COR-L47 (cell line): ENCODE measurements at regions not wholly inside any gene's neighbourhood (a gene's known extent, or its start where the extent isn't known, plus 50 kb on each side); places are given as distances from the start of the nearest gene placed in this dataset.

Experiments used
- DNase-seq: peaks from one replicate; lab custom pipeline; 2025; lab: John Stamatoyannopoulos, UW

DNA sequence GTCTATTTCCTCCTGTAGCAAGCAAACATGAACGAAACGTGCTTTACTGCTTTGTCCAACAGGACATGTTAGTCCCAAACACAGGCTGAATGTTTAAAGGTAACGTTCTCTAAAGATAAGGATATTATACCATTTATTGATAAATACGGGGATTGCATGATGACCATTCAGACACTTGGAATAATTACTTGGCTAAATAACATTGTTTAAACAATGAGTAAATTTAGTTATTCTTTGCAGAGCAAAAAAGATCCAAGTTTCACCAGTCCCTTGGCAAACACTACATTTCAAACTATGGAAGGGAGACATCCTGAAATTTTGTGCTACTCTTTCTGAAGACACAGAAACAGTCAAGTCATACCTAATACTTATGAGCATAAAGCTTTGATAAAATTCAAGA lies 88.0 kb downstream of the ZNF280B start:
- no peak for DNase-seq

DNA sequence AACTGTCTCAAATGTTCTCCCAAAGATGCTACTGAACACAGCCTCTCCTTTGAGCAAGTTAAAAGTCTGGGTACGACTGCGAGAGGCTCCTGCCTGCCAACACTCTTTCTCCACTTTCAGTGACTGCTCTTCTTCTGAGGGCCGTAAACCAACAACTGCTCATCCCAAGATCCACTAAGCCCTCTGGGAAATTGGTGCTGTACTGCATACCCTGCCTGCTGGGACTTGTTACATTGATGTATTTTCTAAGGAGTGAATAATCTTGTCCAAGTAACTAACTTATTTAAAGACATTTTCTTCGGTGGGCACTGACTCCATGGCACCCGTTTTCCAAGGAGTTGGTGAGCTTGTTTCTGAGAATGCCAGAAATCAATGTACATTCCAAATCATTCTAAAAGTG lies 87.2 kb downstream of the ZNF280B start:
- DNase-seq = no peak

DNA sequence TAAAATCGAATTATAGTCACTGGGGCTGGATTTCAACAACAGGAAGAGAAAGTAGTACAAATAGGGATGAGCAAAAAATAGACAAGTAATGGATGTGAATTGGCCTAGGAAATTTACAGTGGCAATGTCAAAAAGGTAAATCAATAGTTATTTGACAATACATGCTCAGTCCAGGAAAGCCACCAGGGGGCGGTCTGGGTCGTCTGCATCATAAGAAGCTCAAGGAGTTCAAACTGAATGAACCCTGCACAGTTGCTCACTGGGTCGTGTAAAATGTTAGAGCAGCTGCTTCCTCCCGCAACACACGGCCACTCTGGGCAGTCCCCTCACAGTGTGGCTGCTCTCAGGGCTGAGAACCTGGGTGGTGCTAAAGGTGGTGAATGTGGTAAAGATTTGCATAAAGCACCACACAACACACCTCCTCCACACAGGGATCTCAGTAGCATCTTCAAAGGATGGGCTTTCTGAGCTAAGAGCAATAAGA lies 85.9 kb downstream of the ZNF280B start:
- DNase-seq = peak; percentile 59

DNA sequence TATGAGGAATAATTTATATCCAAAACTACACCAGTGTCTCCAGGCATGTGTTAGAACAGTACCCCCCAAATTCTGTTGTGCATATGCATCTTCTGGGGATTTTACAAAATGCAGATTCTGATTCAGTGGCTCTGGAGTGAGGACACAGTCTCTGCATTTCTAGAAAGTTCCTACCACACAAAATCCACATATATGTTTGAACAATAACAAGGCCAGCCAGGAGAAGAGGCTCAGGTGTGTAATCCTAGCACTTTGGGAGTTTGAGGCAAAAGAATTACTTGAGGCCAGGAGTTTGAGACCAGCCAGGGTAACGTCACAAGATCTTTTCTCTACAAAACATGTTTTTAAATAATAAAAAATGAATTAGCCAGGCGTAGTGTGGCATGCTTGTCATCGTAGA lies 84.9 kb downstream of the ZNF280B start:
- DNase-seq = no peak

DNA sequence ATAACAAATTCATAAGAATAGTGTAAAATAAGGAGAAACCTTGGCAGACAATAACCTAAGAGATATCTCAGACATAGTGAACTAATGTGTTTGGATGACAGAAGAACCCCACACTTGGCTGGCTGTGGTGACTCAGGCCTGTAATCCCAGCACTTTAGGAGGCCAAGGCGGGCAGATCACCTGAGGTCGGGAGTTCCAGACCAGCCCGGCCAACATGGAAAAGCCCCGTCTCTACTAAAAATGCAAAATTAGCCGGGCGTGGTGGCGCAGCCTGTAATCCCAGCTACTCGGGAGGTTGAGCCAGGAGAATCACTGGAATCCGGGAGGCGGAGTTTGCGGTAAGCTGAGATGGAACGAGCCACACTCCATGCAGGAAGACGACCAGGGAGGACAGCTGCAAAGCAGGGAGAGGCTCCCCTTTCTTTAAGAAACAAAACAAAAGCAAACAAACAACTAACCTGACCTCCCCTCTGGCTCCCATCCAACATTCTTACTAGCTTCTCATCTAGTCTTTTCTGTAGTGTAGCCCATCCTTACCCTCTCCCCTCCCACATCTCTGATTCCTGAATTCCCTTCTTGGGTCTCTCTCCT lies 84.2 kb downstream of the ZNF280B start:
- DNase-seq = peak; percentile 2

DNA sequence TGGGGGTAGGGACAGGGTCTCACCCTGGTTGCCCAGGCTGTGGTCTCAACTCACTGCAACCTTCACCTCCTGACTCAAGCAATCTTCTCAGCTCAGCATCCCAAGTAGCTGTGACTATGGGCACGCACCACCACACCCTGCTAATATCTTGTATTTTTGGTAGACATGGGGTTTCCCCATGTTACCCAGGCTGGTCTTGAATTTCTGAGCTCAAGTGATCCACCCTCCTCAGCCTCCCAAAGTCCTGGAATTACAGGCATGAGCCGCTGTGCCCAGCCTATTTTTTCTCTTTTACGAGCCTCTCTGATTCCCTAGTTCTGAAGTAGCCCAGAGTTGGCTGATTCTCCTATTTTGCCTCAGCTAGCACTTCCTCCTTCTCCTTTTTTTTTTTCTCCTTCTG lies 83.6 kb downstream of the ZNF280B start:
- no peak for DNase-seq

DNA sequence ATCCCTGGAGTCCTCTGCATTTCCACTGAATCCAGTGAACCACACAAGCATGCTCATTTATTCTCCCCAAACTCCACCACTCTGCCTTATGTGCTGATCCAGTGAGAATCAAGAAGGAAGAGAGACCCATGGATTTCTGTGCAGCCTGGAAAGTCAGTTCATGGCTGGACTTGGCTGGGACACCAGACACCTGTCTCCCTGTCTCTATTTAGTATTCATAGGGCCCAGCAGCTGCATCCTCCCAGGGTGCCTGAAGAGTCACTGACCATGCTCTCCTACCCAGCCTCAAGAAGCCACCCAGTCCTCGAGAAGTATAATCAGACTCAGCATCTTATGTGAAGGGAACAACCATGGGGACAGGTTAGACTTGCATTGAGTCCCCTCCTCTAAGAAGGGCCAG lies 83.2 kb downstream of the ZNF280B start:
- DNase-seq = no peak

DNA sequence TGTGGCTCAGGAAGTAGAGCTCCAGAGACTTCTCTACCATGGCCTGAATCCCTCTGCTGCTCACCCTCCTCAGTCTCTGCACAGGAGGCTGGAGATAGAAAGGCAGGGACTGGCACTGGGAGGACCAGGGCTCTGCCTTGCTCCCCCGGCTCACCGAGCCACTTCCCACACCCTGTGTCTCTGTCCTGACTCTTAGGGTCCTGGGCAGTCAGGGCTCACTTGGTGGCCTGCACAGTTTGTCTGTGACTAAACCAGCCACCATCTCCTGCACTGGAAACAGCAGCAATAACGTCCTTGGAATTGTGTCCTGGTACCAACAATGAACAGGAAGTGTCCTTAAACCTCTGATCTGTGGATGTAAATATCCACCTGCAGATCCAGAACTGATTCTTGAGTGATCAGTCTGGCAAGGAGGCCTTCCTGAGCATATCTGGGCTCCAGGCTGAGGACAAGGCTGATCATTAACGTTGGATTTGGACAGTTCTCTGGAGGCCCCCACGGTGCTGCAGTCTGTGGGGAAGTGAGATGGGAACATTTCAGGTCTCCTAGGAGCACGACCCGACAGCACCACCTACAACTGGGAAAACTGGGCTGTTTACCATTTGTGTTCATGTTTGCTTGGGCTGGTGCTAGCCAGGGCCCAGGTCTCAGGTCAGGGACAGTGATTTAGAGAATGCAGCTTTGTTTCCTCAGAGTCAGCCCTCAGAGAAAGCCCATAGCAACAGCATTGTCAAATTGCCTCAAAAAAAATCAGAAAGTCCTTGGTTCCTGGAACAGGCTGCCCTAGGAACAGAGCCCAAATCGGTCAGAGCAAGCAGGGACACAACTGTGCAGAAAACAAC lies 82.5 kb downstream of the ZNF280B start:
- DNase-seq = no peak

DNA sequence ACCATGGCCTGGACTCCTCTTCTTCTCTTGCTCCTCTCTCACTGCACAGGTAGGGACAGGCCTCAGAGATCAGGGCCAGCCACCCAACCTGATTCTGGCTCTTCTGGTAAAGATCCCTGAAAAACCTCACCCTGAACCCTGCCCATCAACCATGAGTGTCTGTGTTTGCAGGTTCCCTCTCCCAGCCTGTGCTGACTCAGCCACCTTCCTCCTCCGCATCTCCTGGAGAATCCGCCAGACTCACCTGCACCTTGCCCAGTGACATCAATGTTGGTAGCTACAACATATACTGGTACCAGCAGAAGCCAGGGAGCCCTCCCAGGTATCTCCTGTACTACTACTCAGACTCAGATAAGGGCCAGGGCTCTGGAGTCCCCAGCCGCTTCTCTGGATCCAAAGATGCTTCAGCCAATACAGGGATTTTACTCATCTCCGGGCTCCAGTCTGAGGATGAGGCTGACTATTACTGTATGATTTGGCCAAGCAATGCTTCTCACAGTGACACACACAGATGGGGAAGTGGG lies 80.9 kb downstream of the ZNF280B start:
- no peak for DNase-seq

DNA sequence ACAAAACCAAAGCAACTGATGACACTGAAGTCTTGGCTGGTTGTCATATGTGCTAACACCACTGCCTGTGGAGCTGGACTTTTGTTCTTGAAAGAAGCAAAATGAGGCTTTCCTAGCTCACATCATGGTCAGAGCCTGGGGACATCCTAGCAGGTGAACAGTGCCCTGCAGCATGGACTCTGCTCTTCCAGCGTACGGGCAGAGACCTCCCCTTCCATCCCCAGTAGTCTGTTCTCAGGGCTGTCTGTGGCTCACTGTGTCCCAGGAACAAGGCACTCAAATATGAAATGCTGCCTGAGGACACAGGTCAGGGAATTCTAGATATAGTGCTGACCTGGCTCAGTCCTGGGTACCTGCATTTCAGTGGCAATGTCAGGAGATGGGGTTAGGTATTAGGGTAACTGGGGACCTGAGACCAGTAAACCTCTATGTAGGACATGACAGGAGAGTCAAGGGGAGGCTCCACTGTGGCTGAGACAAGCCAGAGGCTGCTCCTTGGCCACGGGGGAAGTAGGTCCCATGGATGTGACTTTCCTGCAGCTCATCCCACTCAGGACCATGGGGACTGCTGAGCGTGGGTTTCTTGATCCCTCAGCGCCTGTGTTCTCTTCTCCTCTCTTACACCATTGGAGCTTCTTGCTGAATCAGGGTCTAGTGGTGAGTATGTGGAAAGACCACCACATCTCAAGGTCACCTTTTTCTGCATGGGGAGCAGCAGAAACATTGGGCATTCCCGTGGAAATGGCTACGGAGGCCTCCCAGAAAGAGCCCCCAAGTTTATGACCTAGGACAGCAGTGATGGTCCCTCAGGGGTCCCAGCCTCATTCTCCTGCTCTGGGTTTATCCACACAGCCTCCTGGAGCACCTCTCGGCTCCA lies 80.1 kb downstream of the ZNF280B start:
- no peak for DNase-seq

DNA sequence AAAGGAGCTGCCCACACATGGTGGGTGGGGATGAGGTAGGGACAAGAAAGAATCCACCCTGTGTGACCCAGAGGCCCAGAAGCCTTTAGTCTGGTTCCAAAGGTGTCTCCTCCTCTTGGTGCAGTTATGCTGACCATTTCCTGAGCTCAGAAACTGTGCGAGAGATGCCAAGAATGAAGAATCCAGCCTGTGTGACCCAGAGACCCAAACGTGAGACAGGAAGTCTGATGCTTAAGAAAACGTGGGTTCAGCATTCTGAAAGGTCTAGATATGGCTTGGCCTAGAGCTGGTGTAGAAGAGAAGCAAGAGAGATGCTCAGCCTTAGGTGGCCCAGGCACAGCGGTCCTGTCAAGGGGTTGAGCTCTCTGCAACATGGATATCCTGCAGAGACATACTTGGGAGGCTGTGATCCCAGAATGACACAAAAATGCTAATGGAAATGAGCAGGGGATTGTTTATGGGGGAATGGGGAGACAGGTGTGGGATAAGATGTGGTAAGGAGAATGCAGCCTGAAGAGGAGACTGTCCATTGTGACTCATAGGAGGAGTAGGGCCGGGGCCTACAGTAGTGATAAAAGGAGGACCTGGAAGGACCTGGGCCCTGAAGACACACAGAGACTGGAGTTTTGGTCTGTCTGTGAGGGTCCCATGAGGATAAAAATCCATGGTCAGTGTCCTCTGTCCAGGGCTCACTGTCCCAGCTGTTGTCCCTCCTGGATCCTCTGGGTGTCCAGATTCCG lies 79.0 kb downstream of the ZNF280B start:
- no peak for DNase-seq

DNA sequence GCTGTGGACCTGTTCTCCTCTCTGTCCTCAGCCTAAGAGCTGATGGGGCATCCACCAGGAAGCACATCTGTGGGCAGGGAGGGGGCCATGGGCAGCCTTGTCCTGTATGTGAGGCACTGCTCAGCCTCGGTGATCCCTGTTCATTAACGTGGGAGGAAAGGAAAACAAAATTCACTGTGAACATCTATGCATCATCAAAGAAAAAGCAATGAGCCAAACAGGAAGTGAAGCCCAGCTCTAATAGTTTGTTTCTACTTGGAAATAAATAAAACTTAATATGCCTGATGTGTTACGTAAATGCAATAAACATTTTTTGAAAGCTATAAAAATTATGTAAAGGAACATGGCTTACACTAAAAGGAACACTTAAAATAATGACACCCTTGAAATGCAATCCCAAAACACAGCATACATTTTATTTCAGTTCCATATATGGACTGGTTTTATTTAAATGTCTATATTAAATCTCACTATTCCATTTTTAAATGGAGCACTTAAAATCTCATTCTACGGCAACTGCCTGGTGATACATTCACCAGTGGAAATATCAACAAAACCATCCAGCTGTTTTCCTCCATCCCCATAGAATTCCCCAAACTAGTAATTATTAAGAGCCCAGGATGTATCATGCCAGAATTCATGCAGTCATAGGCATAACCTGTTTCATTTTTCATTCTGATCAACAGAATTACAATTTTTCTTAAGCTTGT lies 78.3 kb downstream of the ZNF280B start:
- DNase-seq = no peak

DNA sequence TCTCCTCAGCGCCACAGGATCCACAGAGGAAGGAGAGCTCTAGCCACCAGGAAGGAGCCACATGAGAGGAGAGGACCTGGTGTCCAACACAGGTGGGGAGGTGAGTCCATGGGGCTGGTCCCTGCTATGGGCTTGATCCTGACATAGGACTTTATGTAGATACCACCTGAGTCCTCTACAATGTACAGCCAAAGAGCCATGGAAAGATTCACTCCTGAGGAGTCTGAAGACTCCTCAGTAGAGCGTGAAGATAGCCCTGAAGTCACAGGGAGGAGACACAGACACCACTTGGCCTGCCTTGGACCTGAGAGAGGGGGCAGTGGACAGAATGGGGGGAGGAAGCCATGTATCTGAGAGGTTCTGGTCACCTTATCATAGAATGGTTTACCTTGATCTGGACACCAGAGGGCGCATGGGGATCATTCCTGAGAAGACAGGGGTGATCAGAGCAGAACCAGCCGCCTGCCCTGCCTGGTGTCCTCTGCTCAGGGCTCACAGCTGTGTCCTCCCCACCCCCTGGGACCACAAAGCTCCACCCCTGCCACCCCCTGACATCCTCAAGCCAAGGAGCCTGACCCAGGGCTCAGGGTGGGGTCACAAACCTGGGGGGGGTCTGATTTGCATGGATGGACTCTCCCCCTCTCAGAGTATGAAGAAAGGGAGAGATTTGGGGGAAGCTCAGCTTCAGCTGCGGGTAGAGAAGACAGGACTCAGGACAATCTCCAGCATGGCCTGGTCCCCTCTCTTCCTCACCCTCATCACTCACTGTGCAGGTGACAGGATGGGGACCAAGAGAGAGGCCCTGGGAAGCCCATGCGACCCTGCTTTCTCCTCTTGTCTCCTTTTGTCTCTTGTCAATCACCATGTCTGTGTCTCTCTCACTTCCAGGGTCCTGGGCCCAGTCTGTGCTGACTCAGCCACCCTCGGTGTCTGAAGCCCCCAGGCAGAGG lies 77.0 kb downstream of the ZNF280B start:
- peak; percentile 27 for DNase-seq

DNA sequence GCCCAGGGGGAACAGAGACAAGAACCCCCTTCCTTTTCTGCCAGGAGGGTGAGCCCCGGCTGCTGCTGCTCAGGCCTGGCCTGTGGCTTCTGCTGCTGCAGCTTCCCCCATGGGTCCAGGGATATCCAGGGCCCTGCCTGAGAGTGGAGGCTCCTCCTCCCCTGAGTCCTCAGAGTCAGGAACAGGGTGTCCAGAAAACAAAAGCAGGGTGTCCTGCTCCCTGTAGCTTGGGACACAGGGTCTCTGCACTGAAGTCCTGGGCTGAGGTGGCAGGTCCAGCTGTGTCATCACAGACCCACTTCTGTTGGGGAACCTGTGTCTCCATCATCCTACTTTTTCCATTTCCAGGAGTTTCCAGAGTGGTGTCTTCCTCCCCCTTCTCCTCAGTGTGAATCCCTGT lies 76.1 kb downstream of the ZNF280B start:
- no peak for DNase-seq

DNA sequence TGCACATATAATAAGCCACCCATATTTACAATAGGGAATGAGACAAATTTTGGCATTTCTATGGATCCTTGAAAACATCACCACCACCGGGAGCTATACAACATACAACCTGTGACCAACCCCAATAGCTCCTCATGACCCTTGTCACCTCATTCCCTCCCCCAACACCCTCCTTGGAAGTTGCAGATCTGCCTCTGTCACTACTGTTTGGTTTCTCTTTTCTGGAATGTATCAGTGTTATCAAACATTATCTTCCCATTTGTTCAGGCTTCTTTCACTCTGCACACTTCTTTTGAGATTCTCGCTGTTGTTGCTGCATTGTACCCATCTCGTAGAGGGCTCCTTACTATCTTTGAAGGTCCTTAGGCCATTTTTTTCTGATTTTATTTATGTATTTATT lies 75.6 kb downstream of the ZNF280B start:
- DNase-seq = no peak

DNA sequence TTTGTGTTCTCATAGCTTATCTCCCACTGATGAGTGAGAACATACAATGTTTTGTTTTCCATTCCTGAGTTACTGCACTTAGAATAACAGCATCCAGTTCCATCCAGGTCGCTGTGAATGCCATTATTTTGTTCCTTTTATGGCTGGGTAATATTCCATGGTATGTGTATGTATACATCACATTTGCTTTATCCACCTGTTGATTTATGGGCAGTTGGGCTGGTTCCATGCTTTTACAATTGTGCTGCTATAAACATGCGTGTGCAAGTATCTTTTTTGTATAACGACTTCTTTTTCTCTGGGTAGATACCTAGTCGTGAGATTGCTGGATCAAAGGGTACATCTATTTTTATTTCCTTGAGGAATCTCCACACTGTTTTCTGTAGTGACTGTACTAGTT lies 74.8 kb downstream of the ZNF280B start:
- no peak for DNase-seq
